Natural killer cell (primary cell): ENCODE measurements at regions not wholly inside any gene's neighbourhood (a gene's known extent, or its start where the extent isn't known, plus 50 kb on each side); places are given as distances from the start of the nearest gene placed in this dataset.
"Not testable (repeated sequence)": the region's sequence is repeated elsewhere in the genome, so short reads cannot be mapped to it uniquely, and the experiment has no call there.

Experiments used
- ATAC-seq, 3 donors: fragments of 150-1000 bp in 2 of 3; fragments of 200-7000 bp in 1 of 3; cut with Tn5 transposase; 1 replicate in 1 of 3; 2 replicates in 2 of 3; pipeline ENCODE4 v1.10.0; 2021; ENCODE audit warnings: mild to moderate bottlenecking in 2 of 3, moderate library complexity in 2 of 3
- DNase-seq, 2 donors: peaks; one replicate each; pipeline versions ENCODE4 v3.0.0 to v3.0.0-alpha.2; 2013 to 2021; ENCODE audit warnings: mixed read lengths in 1 of 2
- H3K27ac ChIP-seq: one replicate; pipeline ENCODE4 v1.5.1; 2013; ENCODE audit warnings: mild to moderate bottlenecking, low read length
- H3K27me3 ChIP-seq: one replicate; pipeline ENCODE4 v1.6.1; 2013; ENCODE audit warnings: low read length; ENCODE audit not compliant: control insufficient read depth, insufficient read depth
- H3K36me3 ChIP-seq: one replicate; pipeline ENCODE4 v1.6.1; 2013; ENCODE audit warnings: low read length; ENCODE audit not compliant: control insufficient read depth, insufficient read depth
- H3K4me1 ChIP-seq: one replicate; pipeline ENCODE4 v1.6.1; 2013; ENCODE audit warnings: low read length; ENCODE audit not compliant: control insufficient read depth, insufficient read depth
- H3K4me3 ChIP-seq: one replicate; pipeline ENCODE4 v1.5.1; 2013; ENCODE audit warnings: low read length
- H3K9me3 ChIP-seq: one replicate; pipeline ENCODE4 v1.6.1; 2013; ENCODE audit warnings: low read length; ENCODE audit not compliant: control insufficient read depth, insufficient read depth
- H3K27ac Mint-ChIP-seq, 2 donors: one replicate each; pipeline ENCODE4 v1.8.0; 2022; ENCODE audit warnings: mild to moderate bottlenecking in 2 of 2, mixed read lengths in 2 of 2, moderate library complexity in 1 of 2
- H3K27me3 Mint-ChIP-seq, 2 donors: one replicate each; pipeline ENCODE4 v1.8.0; 2022; ENCODE audit warnings: low read depth in 2 of 2, mixed read lengths in 2 of 2
- H3K36me3 Mint-ChIP-seq: one replicate; pipeline ENCODE4 v1.8.0; 2022; ENCODE audit warnings: mixed read lengths
- H3K4me1 Mint-ChIP-seq, 2 donors: one replicate each; pipeline ENCODE4 v1.8.0; 2022; ENCODE audit warnings: mixed read lengths in 2 of 2
- H3K4me3 Mint-ChIP-seq: one replicate; pipeline ENCODE4 v1.8.0; 2022; ENCODE audit warnings: mild to moderate bottlenecking, moderate library complexity, mixed read lengths
- H3K9me3 Mint-ChIP-seq, 2 donors: one replicate each; pipeline ENCODE4 v1.8.0; 2022; ENCODE audit warnings: mixed read lengths in 2 of 2
- CTCF ChIP-seq: fragments of 200-600 bp; IDR thresholded peaks from one replicate; pipeline ENCODE4 v1.8.0; 2022; ENCODE audit warnings: antibody characterized with exemption
- WGBS: methylation state at CpG from one replicate; pipeline ENCODE4 v1.1.7; 2013; ENCODE audit warnings: missing lambda C conversion rate; ENCODE audit not compliant: insufficient coverage; 5-methylcytosine and 5-hydroxymethylcytosine counted together
- intact Hi-C: fragments of 100-400 bp; cut with micrococcal nuclease; formaldehyde crosslinking; loops from one replicate; pipeline ENCODE4 v1.14.2; 2022

GRCh38 chr12:3427956-3428355, 63.0 kb upstream of the PRMT8 start:
- peaks cover 5 to 18% of the 10 kb centered on the region in 2 donors for H3K27me3 Mint-ChIP-seq
- Histone ChIP-seq H3K27me3 (no peaks in the 10 kb centered on the region), H3K36me3 (no peaks in the 10 kb centered on the region), H3K4me3 (no peak overlapping the region), H3K9me3 (no peaks in the 10 kb centered on the region), H3K4me1 (no peaks in the 10 kb centered on the region), H3K27ac (no peak overlapping the region)
- peaks cover 11 to 16% of the 10 kb centered on the region in 2 donors for H3K4me1 Mint-ChIP-seq
- no peaks in the 10 kb centered on the region for H3K36me3 Mint-ChIP-seq
- H3K4me3 Mint-ChIP-seq = no peak overlapping the region
- ATAC-seq (no peak), DNase-seq (no peak)
- WGBS = 57% methylated on average over 1 of the region's 2 CpGs
- no peak overlapping the region for H3K27ac Mint-ChIP-seq
- no peak for TF ChIP-seq CTCF
- H3K9me3 Mint-ChIP-seq = peaks cover 0 to 2% of the 10 kb centered on the region in 2 donors
- intact Hi-C loops = no loop called here

GRCh38 chr12:3428631-3429030, 62.4 kb upstream of the PRMT8 start:
- Mint-ChIP-seq H3K4me3 (no peak overlapping the region), H3K27ac (no peak overlapping the region), H3K36me3 (no peaks in the 10 kb centered on the region), H3K27me3 (peaks cover 5 to 18% of the 10 kb centered on the region in 2 donors), H3K4me1 (peaks cover 11 to 16% of the 10 kb centered on the region in 2 donors), H3K9me3 (peaks cover 0 to 2% of the 10 kb centered on the region in 2 donors)
- intact Hi-C loops = no loop called here
- Histone ChIP-seq H3K4me3 (no peak overlapping the region), H3K27ac (no peak overlapping the region), H3K4me1 (no peaks in the 10 kb centered on the region), H3K9me3 (no peaks in the 10 kb centered on the region), H3K27me3 (no peaks in the 10 kb centered on the region), H3K36me3 (no peaks in the 10 kb centered on the region)
- ATAC-seq (no peak), DNase-seq (no peak)
- TF ChIP-seq CTCF = no peak
- WGBS = 91% methylated on average over 2 of the region's 2 CpGs

- peaks cover 5 to 18% of the 10 kb centered on the region in 2 donors for H3K27me3 Mint-ChIP-seq
- H3K27me3 ChIP-seq, H3K36me3 ChIP-seq, DNase-seq, H3K9me3 ChIP-seq, H3K4me3 ChIP-seq, H3K4me1 ChIP-seq, H3K9me3 Mint-ChIP-seq, H3K4me3 Mint-ChIP-seq, intact Hi-C loops, H3K36me3 Mint-ChIP-seq, H3K27ac ChIP-seq, ATAC-seq, H3K27ac Mint-ChIP-seq: not testable (repeated sequence)
- WGBS = 93% methylated on average over 5 of the region's 5 CpGs
- peaks cover 11 to 16% of the 10 kb centered on the region in 2 donors for H3K4me1 Mint-ChIP-seq
Observed at GRCh38 chr12:3429523-3429922, 61.5 kb upstream of the PRMT8 start.

- 97% methylated on average over 4 of the region's 4 CpGs for WGBS
- no peak overlapping the region for H3K4me3 ChIP-seq
- no peaks in the 10 kb centered on the region for H3K27me3 ChIP-seq
- Mint-ChIP-seq H3K27me3 (peaks cover 5 to 18% of the 10 kb centered on the region in 2 donors), H3K36me3 (no peaks in the 10 kb centered on the region), H3K4me1 (peaks cover 11 to 16% of the 10 kb centered on the region in 2 donors), H3K4me3 (peak overlapping the region; percentile 25), H3K9me3 (peaks cover 0 to 2% of the 10 kb centered on the region in 2 donors), H3K27ac (peak overlapping the region in 1 of 2 donors; percentile 34)
- no peak overlapping the region for H3K27ac ChIP-seq
- TF ChIP-seq CTCF = no peak
- no peaks in the 10 kb centered on the region for H3K4me1 ChIP-seq
- ATAC-seq (no peak), DNase-seq (no peak)
- H3K9me3 ChIP-seq = no peaks in the 10 kb centered on the region
- intact Hi-C loops = no loop called here
- H3K36me3 ChIP-seq = no peaks in the 10 kb centered on the region
Observed at GRCh38 chr12:3431686-3432085, 59.3 kb upstream of the PRMT8 start.
